ENCODE measurements at regions not wholly inside any gene's neighbourhood (a gene's known extent, or its start where the extent isn't known, plus 50 kb on each side); places are given as distances from the start of the nearest gene placed in this dataset.
"Not testable (repeated sequence)": the region's sequence is repeated elsewhere in the genome, so short reads cannot be mapped to it uniquely, and the experiment has no call there.

- TF ChIP-seq CTCF (IDR thresholded peaks at IDR 0.05; ENCODE audit: control extremely low read depth, extremely low read depth, low read depth, missing control alignments), result no peak
- ChIA-PET CTCF (no interaction called here), POLR2A (no interaction called here)
- no peak for DNase-seq (ENCODE audit: extremely low spot score)
These were observed 733.4 kb downstream of the C4orf33 start for GRCh38 chr4:129829373-129829772.

GRCh38 chr4:129839687-129840086 lies 743.7 kb downstream of the C4orf33 start:
- CTCF ChIA-PET, result interaction anchor here (2.1 kb wide), 1 partner anchor 13 kb away, joined by 8 read pairs; no protein-coding TSS in a partner anchor
- POLR2A ChIA-PET, result no interaction called here
- TF ChIP-seq CTCF (IDR thresholded peaks at IDR 0.05; ENCODE audit: control extremely low read depth, extremely low read depth, low read depth, missing control alignments), result no peak
- no peak for DNase-seq (ENCODE audit: extremely low spot score)

- POLR2A ChIA-PET, result no interaction called here
- no peak for TF ChIP-seq CTCF (IDR thresholded peaks at IDR 0.05; ENCODE audit: control extremely low read depth, extremely low read depth, low read depth, missing control alignments)
These were observed 746.1 kb downstream of the C4orf33 start for GRCh38 chr4:129842096-129842495.

GRCh38 chr4:129852434-129852833 lies 756.5 kb downstream of the C4orf33 start:
- POLR2A ChIA-PET, result no interaction called here
- CTCF ChIA-PET, result no interaction called here
- no peak for DNase-seq (ENCODE audit: extremely low spot score)
- TF ChIP-seq CTCF (IDR thresholded peaks at IDR 0.05; ENCODE audit: control extremely low read depth, extremely low read depth, low read depth, missing control alignments), result no peak

More at GRCh38 chr4:129842096-129842495, 746.1 kb downstream of the C4orf33 start:
- CTCF ChIA-PET, result no interaction called here
- DNase-seq (ENCODE audit: extremely low spot score), result no peak

GRCh38 chr4:129853685-129854467 lies 757.9 kb downstream of the C4orf33 start:
- CTCF ChIA-PET, POLR2A ChIA-PET: not testable (repeated sequence)

GRCh38 chr4:129862461-129862860 lies 766.5 kb downstream of the C4orf33 start:
- no peak for TF ChIP-seq CTCF (IDR thresholded peaks at IDR 0.05; ENCODE audit: control extremely low read depth, extremely low read depth, low read depth, missing control alignments)
- no peak for DNase-seq (ENCODE audit: extremely low spot score)
- POLR2A ChIA-PET, result no interaction called here
- CTCF ChIA-PET, result no interaction called here

More at GRCh38 chr4:129853685-129854467, 757.9 kb downstream of the C4orf33 start:
- not testable (repeated sequence) for DNase-seq (ENCODE audit: extremely low spot score)

GRCh38 chr4:129863206-129863605 lies 767.3 kb downstream of the C4orf33 start:
- no peak for DNase-seq (ENCODE audit: extremely low spot score)
- POLR2A ChIA-PET, result no interaction called here
- CTCF ChIA-PET, result no interaction called here
- no peak for TF ChIP-seq CTCF (IDR thresholded peaks at IDR 0.05; ENCODE audit: control extremely low read depth, extremely low read depth, low read depth, missing control alignments)

Data from GM10248 (cell line).